Retinal pigment epithelial cell (primary cell): ENCODE measurements at regions not wholly inside any gene's neighbourhood (a gene's known extent, or its start where the extent isn't known, plus 50 kb on each side); places are given as distances from the start of the nearest gene placed in this dataset.
A peak's percentile ranks its signal among the peaks of the same experiment; 100 is the strongest.

Experiments used
- DNase-seq: peaks from one replicate; pipeline ENCODE4 v3.0.0-alpha.2; 2010; ENCODE audit warnings: low read depth
- H3K4me3 ChIP-seq: 2 replicates; pipeline ENCODE4 v1.5.1; 2011; ENCODE audit warnings: mild to moderate bottlenecking, low read length, control low read depth, moderate library complexity
- TF ChIP-seq, protein P1 (sequence below): conservative IDR thresholded peaks from 2 replicates; pipeline ENCODE4 v1.5.1; 2011; ENCODE audit warnings: low read depth, low read length, control low read depth, inconsistent platforms

DNA sequence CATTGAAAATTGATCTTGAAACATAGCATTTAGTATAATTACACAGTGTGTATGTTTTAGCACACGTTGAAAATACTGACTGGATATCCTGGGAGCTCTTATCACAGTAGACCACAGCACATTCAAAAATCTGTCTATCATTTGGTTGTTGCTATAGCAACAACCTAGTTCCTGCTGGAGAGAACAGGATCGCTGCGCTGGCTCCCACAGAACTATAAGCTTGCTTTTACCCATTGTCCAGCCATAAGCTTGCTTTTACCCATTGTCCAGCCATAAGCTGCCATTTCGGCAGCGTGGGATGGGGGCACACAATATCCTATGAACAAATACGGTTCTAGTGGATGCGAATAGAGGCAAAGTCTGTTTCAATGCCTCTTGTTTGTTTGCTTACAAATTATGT lies 70.4 kb upstream of the ST6GAL2 start:
- no peak overlapping the region for H3K4me3 ChIP-seq
- TF ChIP-seq, protein P1, sequence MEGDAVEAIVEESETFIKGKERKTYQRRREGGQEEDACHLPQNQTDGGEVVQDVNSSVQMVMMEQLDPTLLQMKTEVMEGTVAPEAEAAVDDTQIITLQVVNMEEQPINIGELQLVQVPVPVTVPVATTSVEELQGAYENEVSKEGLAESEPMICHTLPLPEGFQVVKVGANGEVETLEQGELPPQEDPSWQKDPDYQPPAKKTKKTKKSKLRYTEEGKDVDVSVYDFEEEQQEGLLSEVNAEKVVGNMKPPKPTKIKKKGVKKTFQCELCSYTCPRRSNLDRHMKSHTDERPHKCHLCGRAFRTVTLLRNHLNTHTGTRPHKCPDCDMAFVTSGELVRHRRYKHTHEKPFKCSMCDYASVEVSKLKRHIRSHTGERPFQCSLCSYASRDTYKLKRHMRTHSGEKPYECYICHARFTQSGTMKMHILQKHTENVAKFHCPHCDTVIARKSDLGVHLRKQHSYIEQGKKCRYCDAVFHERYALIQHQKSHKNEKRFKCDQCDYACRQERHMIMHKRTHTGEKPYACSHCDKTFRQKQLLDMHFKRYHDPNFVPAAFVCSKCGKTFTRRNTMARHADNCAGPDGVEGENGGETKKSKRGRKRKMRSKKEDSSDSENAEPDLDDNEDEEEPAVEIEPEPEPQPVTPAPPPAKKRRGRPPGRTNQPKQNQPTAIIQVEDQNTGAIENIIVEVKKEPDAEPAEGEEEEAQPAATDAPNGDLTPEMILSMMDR = no peak
- DNase-seq = no peak

- TF ChIP-seq, protein P1 = no peak
- H3K4me3 ChIP-seq = no peak overlapping the region
- DNase-seq = peak; percentile 41
Measured at GRCh38 chr2:106956879-106957278, 70.9 kb upstream of the ST6GAL2 start.

DNA sequence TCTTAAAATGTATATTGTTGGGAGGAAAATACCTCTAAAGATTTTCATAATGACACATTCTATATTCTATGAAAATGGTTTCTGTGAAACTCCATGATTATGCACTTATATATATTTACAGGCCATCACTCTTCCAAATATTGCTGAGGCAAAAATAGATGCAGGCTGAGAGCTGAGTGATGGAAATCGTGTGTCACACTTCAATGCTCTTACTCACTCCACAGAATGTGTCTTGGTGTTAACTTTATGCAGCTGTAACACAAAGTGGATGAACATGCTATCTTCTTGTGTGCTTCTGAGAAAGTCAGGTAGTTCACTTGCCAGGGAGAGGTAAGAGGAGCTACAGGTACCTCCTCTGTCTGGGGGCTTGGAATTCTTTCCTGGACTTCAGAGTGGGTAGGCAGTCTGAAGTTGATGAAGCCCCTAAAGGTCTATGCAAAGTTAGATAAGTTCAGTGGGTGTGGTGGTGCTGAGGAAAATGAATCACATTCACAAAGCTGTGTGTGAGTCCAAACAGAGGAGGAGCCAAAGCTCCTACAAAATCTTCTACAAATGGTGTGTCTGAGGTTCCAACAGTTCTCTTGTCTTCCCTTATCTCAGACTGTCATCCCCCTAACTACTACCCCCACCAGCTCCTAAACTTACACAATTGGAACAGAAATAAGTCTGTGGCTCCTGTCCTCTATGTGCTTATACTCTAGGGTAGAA lies 74.2 kb upstream of the ST6GAL2 start:
- no peak overlapping the region for H3K4me3 ChIP-seq
- no peak for DNase-seq
- TF ChIP-seq, protein P1 = no peak

- TF ChIP-seq, protein P1 = no peak
- H3K4me3 ChIP-seq = no peak overlapping the region
- DNase-seq = no peak
Measured at GRCh38 chr2:106960683-106961161, 74.8 kb upstream of the ST6GAL2 start.

GRCh38 chr2:106961328-106961727 lies 75.4 kb upstream of the ST6GAL2 start:
- no peak for DNase-seq
- no peak overlapping the region for H3K4me3 ChIP-seq
- TF ChIP-seq, protein P1 = no peak

GRCh38 chr2:106963156-106963555 lies 77.2 kb upstream of the ST6GAL2 start:
- no peak overlapping the region for H3K4me3 ChIP-seq
- TF ChIP-seq, protein P1 = no peak
- no peak for DNase-seq

GRCh38 chr2:106963893-106964292 lies 77.9 kb upstream of the ST6GAL2 start:
- TF ChIP-seq, protein P1 = no peak
- no peak overlapping the region for H3K4me3 ChIP-seq
- no peak for DNase-seq
